Central memory CD8-positive, alpha-beta T cell (primary cell): ENCODE measurements at regions not wholly inside any gene's neighbourhood (a gene's known extent, or its start where the extent isn't known, plus 50 kb on each side); places are given as distances from the start of the nearest gene placed in this dataset.

ENCODE experiments used
- ATAC-seq: fragments of 150-1000 bp; cut with Tn5 transposase; replicated peaks from 2 replicates; pipeline ENCODE4 v1.10.0; 2022; ENCODE audit warnings: mild to moderate bottlenecking, moderate FRiP score, moderate number of reproducible peaks; ENCODE audit not compliant: poor library complexity, severe bottlenecking; ENCODE audit errors: extremely low read depth
- DNase-seq, 2 donors: peaks; one replicate each; pipeline ENCODE4 v3.0.0; 2021; ENCODE audit warnings: low spot score in 2 of 2
- H3K27ac Mint-ChIP-seq: one replicate; pipeline ENCODE4 v1.8.0; 2022; ENCODE audit warnings: low read depth, mild to moderate bottlenecking, moderate library complexity, mixed read lengths
- H3K27me3 Mint-ChIP-seq: one replicate; pipeline ENCODE4 v1.8.0; 2022; ENCODE audit warnings: mixed read lengths
- H3K36me3 Mint-ChIP-seq: one replicate; pipeline ENCODE4 v1.8.0; 2022; ENCODE audit warnings: mild to moderate bottlenecking, moderate library complexity, mixed read lengths; ENCODE audit not compliant: insufficient read depth
- H3K4me1 Mint-ChIP-seq: one replicate; pipeline ENCODE4 v1.8.0; 2022; ENCODE audit warnings: mixed read lengths
- H3K4me3 Mint-ChIP-seq: one replicate; pipeline ENCODE4 v1.8.0; 2022; ENCODE audit warnings: mild to moderate bottlenecking, moderate library complexity, mixed read lengths
- H3K9me3 Mint-ChIP-seq: one replicate; pipeline ENCODE4 v1.8.0; 2022; ENCODE audit warnings: mixed read lengths

DNA sequence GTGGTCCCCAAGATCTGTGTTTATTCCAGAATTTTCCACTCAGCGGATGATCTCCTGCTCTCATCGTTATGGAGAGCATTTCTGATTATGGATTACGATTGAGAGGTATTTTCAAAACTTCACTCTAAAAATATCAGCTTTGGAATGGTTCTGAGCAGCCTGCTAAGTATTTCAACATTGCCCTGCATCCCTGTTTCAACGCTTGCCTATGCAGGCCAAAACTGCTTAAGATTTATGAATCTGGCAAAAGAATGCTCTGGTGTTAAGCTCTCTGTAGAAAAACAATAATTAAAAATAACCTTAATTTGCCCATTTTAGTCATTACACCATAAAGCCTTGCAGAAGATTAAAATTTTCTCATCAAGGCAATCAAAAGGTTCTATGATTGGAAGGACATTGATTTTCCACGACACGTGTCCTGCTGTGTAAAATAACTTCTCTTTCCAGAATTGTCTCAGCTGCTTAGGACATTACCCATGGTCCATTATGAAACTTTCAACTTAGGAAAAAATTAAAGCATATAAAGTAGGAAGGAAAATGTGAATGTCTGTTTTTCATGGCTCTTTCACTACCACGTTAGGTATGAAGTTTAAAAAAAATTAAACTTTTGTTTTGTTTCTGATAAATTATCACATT, 229.9 kb downstream of the ACKR3 start:
- Mint-ChIP-seq H3K27ac (no peak overlapping the region), H3K36me3 (no peaks in the 10 kb centered on the region), H3K9me3 (no peaks in the 10 kb centered on the region), H3K4me1 (no peaks in the 10 kb centered on the region), H3K4me3 (no peak overlapping the region), H3K27me3 (peaks cover 54% of the 10 kb centered on the region)
- DNase-seq, result no peak
- ATAC-seq, result no peak

DNA sequence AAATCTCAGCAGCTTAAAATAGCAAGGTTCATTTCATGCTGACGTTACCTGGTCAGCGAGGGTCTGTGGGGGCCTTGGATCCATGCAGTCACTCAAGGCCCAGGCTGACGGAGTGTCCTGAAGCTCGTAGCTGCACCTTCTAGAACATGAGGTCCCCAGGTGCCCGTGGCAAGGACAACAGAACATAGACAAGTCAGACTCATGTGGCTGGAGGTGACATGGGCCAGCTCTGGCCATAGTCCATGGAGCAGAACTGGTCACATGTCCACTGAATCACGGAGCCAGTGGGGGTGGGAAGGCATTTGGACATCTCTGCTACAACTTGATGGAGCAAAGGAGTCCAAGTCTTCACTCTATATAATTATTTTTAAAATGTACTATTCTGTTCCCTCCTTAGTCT, 233.2 kb downstream of the ACKR3 start:
- Mint-ChIP-seq H3K36me3 (no peaks in the 10 kb centered on the region), H3K4me3 (no peak overlapping the region), H3K9me3 (no peaks in the 10 kb centered on the region), H3K27me3 (peaks cover 59% of the 10 kb centered on the region), H3K4me1 (no peaks in the 10 kb centered on the region), H3K27ac (no peak overlapping the region)
- DNase-seq (no peak), ATAC-seq (no peak)

DNA sequence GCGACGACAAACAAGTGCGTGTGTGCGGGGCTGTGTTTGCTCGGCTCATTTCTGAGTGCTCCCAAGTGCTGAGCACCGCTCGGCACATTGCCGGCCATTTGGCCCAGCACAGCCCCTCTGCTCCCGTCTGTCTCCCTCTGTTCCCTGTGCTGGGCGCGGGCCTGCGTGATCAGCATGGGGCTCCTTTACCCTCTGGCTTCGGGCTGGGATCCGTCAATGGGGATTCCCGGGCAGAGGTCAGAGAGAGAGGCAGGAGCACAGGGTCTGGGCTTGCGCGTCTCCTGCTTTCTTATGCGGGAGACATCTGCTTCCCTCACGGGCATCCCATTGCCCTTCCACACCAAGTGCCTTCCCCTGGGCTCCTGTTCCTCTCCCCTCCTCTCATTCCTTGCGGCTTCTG, 234.0 kb downstream of the ACKR3 start:
- peaks cover 64% of the 10 kb centered on the region for H3K27me3 Mint-ChIP-seq
- H3K36me3 Mint-ChIP-seq, result no peaks in the 10 kb centered on the region
- H3K4me1 Mint-ChIP-seq, result no peaks in the 10 kb centered on the region
- ATAC-seq (no peak), DNase-seq (no peak)
- peaks cover 4% of the 10 kb centered on the region for H3K9me3 Mint-ChIP-seq
- no peak overlapping the region for H3K4me3 Mint-ChIP-seq
- H3K27ac Mint-ChIP-seq, result no peak overlapping the region

DNA sequence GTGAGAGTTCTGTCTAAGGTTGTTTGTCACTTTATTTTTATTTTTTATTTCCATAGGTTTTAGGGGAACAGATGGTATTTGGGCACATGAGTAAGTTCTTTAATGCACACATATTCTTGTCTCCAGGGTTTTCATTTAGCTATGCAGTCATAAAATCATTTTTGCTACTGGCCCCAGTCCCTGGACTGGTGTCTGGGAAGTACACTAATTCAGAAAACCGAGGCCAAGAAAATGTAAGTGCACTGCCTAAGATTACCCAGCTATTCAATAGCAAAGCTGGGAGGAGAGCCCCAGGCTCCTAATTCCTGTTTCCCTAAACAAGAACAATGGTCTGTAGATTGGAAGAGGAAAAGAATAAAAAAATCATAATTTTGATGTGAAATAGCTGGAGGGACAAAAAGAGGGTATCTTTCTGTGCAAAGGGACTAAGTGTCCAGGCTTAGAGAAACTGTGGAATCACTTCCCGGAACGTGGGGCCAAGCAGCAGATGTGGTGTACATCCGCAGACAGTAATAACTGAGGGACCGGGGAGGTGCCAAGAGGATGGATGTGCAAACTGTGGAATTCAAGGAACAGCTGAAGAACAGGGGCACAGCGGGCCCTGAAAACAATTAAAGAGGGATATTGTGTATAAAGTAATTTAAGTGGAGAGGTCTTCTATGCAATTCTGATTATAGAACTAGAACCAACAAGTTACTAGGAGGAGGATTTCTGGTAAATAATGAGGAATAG, 236.3 kb downstream of the ACKR3 start:
- peaks cover 57% of the 10 kb centered on the region for H3K27me3 Mint-ChIP-seq
- no peaks in the 10 kb centered on the region for H3K4me1 Mint-ChIP-seq
- H3K4me3 Mint-ChIP-seq, result no peak overlapping the region
- no peak overlapping the region for H3K27ac Mint-ChIP-seq
- H3K9me3 Mint-ChIP-seq, result peaks cover 11% of the 10 kb centered on the region
- DNase-seq (no peak), ATAC-seq (no peak)
- H3K36me3 Mint-ChIP-seq, result no peaks in the 10 kb centered on the region

DNA sequence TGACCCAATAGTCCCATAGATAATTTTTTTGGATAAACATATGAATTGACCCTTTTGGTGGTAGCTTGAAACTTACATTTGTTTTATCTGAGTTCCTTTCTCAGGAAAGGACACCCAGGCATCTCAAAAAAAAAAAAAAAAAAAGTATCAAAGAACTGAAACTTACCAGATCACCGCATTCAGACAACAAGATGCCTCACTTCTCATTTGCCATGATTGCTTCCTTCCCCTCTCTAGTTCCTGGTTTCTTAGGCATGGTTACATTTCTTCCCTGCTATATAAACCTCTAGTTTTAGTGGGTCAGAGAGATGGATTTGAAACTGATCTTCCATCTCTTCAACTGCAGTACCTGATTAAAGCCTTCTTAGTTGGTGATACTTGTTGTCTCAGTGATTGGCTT, 240.1 kb downstream of the ACKR3 start:
- Mint-ChIP-seq H3K4me3 (no peak overlapping the region), H3K36me3 (no peaks in the 10 kb centered on the region), H3K27me3 (peaks cover 33% of the 10 kb centered on the region), H3K4me1 (no peaks in the 10 kb centered on the region), H3K9me3 (peaks cover 11% of the 10 kb centered on the region), H3K27ac (no peak overlapping the region)
- DNase-seq, result no peak
- ATAC-seq, result no peak

DNA sequence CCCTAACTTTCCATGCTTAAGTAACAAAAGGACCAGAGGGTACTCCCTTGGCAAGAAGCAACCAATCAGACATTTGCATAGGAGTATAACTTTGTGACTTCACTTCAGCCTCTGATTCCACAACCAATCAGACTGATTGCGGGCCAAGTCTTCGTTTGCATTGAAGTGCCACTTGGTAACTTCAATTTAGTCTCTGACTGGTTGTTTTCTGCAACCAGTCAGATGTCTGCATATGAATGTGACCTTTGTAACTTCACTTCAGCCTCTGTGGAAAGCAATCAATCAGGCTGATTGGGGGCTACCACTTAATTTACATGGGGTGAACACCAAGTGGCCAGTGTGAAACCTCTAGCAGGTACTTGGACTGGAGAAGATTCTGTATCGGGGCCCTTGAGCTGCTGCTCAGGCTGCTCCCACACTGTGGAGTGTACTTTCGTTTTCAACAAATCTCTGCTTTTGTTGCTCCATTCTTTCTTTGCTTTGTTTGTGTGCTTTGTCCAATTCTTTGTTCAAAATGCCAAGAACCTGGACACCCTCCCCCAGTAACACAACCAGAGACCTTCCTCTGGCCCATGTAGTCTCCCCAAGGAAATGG, 241.5 kb downstream of the ACKR3 start:
- DNase-seq, result no peak
- no peak for ATAC-seq
- Mint-ChIP-seq H3K36me3 (no peaks in the 10 kb centered on the region), H3K4me3 (no peak overlapping the region), H3K27ac (no peak overlapping the region), H3K27me3 (peaks cover 33% of the 10 kb centered on the region), H3K4me1 (no peaks in the 10 kb centered on the region), H3K9me3 (peaks cover 11% of the 10 kb centered on the region)

DNA sequence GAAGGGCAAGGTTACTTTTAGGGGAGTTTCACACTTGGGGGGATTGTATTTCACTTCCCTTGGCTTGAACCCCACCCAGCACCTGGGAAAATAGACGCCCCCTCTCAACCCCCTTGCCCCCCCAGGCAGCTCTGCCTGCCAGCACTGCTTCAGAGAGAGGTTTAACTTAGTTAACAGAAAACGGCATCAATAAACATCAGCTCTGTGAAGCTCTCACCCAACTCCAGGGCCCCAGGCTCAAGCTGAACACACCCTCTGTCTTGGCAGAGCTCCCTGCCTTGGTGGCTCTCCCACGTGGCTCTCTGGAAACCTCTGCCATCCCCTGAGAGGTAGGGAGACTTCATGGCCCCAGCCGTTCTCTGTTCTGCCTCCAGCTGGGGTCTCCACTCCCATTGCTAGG, 244.1 kb downstream of the ACKR3 start:
- Mint-ChIP-seq H3K27me3 (peaks cover 44% of the 10 kb centered on the region), H3K4me3 (no peak overlapping the region), H3K4me1 (no peaks in the 10 kb centered on the region), H3K9me3 (peaks cover 5% of the 10 kb centered on the region), H3K27ac (no peak overlapping the region), H3K36me3 (no peaks in the 10 kb centered on the region)
- ATAC-seq (no peak), DNase-seq (no peak)

DNA sequence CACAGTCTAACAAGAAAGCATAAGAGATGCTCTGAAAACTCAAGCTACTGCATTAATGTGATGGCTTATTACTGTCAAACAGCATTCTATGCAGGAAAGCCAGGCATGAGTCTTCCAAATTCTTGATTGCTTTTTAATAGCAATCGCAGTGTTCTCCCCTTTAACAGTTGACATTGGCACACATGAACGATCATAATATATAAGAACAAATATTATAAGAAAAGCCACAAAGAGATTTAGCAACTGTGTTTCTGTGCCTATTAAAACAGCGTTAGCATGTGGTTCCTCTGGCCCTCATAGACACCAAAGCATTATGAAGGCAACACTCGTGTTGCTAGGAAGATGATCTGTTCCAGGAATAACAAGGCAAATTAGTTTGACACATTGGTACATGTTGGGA, 245.0 kb downstream of the ACKR3 start:
- DNase-seq (no peak), ATAC-seq (no peak)
- Mint-ChIP-seq H3K27me3 (peaks cover 49% of the 10 kb centered on the region), H3K9me3 (peaks cover 5% of the 10 kb centered on the region), H3K27ac (no peak overlapping the region), H3K4me1 (no peaks in the 10 kb centered on the region), H3K36me3 (no peaks in the 10 kb centered on the region), H3K4me3 (no peak overlapping the region)

DNA sequence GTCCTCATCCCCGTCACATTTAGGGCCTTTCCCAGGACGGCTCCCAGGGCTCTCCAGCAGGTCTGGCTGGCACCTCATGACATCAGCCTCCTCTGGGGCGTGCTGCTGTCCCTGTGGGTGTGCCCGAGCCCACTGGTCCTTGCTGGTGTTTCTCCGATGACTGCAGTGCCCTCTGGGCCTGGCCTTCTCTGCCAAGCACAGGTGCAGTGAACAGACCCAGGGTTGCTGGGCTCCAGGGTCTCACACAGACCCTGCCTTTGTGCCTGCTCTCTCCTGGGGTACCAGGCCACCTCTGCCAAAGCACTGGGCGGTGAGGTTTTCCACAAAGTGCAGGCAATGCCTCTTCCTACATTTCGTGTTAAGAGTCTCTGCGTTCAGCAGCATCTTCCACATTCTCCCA, 246.1 kb downstream of the ACKR3 start:
- no peak for ATAC-seq
- no peak for DNase-seq
- Mint-ChIP-seq H3K9me3 (no peaks in the 10 kb centered on the region), H3K27me3 (peaks cover 55% of the 10 kb centered on the region), H3K4me1 (no peaks in the 10 kb centered on the region), H3K4me3 (no peak overlapping the region), H3K27ac (no peak overlapping the region), H3K36me3 (no peaks in the 10 kb centered on the region)

DNA sequence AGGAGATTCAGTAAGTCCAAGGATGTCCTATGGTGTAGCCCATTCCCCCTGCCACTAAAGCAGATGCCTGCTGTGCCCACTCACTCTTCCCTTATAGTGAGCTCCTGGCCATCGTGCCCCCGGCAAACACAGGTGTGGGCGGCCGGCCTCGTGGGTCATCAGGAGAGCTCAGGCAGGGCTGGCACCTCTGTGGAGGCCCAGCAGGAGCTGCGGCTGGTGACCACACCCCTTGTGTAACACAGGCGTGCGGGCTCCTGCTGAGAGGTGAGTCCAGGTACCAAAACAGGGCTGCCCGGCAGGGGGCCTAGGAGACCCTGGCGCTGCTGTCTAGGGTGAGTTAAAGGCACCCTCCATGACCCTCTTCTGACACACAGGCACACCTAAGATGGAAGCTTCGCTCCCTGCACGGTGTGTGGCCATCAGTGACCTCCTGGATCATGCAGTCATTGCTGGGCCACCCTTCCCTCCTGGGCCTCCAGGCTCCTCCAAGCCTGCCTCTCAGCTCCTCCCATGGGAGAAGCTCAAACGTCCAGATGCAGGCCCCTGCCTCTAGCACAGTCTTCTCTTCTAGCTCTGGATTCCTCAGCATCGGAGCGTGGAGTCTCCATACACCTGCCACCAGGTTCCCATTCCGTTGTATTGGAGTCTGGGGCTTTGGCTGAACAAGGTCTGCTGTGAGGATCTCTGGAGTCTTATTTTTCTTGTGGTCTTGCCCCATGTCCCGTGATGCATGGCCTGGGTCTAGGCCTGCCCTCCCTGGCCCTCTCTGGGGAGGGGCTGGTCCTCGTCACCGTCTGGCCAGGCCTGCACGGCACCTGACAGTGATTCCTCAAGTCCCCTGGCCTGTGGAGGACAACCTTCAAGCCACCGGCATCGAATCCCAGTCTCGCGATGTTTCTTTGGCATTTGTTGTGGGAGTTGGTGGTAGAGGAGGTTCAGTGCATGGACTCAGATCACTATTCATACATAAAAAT, 246.9 kb downstream of the ACKR3 start:
- Mint-ChIP-seq H3K9me3 (no peaks in the 10 kb centered on the region), H3K4me1 (no peaks in the 10 kb centered on the region), H3K27ac (no peak overlapping the region), H3K27me3 (peaks cover 54% of the 10 kb centered on the region), H3K4me3 (no peak overlapping the region), H3K36me3 (no peaks in the 10 kb centered on the region)
- DNase-seq (no peak), ATAC-seq (no peak)

DNA sequence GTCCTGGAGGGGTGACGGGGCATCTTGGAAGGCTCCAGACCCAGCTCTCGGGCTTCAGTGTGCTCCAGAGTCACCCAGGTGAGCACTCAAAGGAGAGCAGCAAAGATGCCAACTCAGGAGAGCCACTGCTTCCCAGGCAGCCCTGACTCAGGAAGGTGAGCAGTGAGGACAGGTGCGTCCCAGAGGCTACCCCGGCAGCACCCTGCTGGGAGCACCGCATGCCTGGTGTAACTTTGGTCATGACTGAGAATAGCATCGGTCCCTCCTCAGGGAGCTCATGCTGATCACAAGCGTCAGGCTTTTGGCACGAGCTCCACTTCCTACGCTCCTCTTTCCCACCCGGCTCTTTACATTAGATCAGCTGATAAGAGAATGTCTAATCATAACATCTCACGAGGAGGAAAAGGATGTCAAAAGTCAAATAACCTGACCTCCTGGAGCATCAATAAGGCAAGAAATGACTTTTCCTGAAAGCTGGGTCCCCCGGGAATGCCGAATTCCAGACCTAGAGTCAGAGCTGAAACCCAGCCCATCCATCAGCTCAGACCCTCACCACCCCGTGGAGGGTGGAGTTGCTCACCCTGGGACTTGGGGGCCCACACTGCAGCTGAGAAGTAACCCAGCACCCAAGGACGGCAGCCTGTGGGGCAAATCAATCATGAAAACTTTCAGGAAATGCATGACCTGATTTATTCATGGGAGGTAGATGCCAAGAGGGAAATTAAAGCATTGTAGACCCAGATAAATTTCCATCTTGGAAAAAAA, 248.8 kb downstream of the ACKR3 start:
- Mint-ChIP-seq H3K9me3 (peaks cover 5% of the 10 kb centered on the region), H3K4me1 (no peaks in the 10 kb centered on the region), H3K27ac (no peak overlapping the region), H3K4me3 (no peak overlapping the region), H3K36me3 (no peaks in the 10 kb centered on the region), H3K27me3 (peaks cover 51% of the 10 kb centered on the region)
- no peak for ATAC-seq
- DNase-seq, result no peak
